Epidermal melanocyte (primary cell): ENCODE measurements at regions not wholly inside any gene's neighbourhood (a gene's known extent, or its start where the extent isn't known, plus 50 kb on each side); places are given as distances from the start of the nearest gene placed in this dataset.
"Not testable (repeated sequence)": the region's sequence is repeated elsewhere in the genome, so short reads cannot be mapped to it uniquely, and the experiment has no call there.

ENCODE experiments used
- DNase-seq: peaks from one replicate; pipeline ENCODE4 v3.0.0; 2011; ENCODE audit warnings: low spot score; ENCODE audit not compliant: insufficient read length

DNA sequence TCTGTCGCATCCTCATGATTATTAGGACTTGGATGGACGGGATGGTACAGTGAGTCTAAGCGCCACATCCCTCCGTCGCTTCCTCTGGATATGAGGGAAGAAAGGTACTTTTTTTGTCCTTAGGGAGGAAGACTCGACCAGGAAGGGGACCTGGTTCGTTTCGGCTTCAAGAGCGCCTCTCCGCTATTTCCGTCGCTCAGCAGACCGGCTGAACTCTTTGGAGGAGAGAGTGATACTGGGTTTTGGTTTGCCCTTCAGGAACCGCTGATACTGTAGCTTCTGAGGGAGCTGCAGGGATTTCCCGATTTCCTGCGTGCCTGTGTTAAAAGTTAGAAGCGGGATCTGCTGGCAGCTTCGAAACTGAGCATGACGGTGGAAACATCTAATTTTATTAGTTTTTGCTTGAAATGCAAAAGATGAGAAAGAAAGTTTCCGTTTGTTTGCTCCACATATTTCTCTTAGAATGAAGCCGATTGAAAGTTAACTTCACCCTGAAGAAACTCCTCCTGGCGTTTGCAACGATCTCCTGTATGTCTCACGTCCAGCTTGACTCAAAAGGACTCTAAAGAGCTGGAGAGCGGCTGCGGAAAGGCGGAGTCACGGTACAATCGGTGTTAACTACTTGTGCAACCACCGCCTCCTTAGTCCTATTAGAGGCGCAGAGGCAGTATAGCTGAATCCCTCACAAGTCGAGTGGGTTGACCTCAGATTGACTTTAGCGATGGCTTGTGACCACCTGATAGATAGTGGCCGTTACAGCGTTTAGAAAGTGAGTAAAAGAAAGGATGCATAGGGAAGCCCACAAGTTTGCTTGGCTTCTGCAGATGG, 129.4 kb downstream of the TRIM27 start:
- DNase-seq, result no peak

DNA sequence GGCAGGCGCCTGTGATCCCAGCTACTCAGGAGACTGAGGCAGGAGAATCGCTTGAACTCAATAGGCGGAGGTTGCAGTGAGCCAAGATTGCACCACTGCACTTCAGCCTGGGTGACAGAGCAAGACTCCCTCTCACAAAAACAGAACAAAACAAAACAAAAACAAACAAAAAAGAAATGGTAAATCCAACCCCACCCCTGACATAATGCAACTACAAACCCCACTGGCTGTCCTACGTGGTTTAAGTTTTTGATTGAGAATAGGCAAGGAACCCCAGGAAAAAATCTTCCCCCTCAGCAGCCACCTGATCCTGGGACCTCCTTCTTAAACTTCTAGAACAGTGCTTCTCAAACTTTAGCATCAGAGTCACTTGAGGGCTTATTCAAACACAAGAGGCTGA, 123.1 kb downstream of the TRIM27 start:
- DNase-seq, result not testable (repeated sequence)

- DNase-seq, result no peak
Measured at GRCh38 chr6:28802417-28803336, 121.1 kb downstream of the TRIM27 start.

DNA sequence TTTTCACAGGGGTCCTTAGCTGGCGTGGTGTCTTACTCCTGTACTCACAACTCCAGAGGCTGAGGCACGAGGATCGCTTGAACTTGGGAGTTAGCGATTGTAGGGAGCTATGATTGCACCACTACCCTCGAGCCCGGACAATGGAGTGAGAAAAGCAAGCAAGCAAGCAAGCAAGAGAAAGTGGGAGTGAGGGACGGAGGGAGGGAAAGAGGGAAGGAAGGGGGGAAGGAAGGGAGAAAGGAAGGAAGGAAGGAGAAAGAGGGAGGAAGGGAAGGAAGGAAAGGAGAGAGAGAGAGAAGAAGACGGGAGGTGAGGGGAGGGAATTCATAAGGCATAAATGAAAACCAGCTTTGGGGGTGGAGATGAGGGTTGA, 120.5 kb downstream of the TRIM27 start:
- DNase-seq, result no peak

- DNase-seq, result no peak
Measured at GRCh38 chr6:28807682-28808280, 116.0 kb downstream of the TRIM27 start.

DNA sequence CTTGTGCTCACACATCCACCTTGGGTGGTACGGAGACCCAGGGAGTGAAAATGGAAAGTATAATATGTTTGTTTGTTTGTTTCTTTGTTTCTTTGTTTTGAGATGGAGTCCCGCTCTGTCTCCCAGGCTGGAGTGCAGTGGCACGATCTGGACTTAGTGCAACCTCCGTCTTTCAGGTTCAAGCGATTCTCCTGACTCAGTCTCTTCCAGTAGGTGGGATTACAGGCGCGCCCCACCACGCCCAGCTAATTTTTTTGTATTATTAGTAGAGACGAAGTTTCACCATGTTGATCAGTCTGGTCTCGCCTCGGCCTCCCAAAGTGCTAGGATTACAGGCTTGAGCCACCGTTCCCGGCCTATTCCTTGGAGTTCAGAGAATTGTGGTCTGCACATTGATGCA, 115.4 kb downstream of the TRIM27 start:
- no peak for DNase-seq

DNA sequence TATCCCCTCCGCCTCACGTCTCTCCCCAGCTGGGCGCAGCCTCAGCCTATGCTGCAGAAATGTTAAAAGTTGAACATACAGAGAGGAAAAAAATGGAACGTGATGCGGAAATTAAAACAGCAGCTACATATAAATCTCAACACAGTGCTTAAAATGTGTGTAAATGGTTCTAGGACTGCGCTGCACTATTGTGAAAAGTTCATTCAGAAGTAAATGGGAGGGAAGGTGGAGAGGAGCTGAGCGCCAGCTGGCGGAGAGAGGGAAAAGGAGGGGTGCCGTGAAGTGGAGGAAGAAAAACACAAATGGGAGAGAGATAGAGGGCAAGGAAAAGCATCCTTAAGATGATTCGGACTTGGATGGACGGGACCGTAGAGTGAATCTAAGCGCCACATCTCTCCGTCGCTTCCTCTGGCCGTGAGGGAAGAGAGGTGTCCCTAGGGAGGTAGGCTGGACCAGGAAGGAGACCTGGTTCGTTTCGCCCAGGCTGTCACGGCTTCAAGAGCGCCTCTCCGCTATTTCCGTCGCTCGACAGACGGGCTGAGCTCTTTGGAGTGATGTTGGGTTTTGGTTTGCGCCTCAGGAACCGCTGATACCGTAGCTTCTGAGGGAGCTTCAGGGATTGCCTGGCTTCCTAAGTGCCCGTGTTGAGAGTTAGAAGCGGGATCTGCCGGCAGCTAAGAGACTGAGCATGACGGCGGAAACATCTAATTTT, 113.7 kb downstream of the TRIM27 start:
- DNase-seq, result no peak

GRCh38 chr6:28810659-28811053, 113.1 kb downstream of the TRIM27 start:
- no peak for DNase-seq

GRCh38 chr6:28811873-28812272, 111.9 kb downstream of the TRIM27 start:
- DNase-seq, result no peak

- DNase-seq, result no peak
Measured at GRCh38 chr6:28812778-28813569, 110.8 kb downstream of the TRIM27 start.

DNA sequence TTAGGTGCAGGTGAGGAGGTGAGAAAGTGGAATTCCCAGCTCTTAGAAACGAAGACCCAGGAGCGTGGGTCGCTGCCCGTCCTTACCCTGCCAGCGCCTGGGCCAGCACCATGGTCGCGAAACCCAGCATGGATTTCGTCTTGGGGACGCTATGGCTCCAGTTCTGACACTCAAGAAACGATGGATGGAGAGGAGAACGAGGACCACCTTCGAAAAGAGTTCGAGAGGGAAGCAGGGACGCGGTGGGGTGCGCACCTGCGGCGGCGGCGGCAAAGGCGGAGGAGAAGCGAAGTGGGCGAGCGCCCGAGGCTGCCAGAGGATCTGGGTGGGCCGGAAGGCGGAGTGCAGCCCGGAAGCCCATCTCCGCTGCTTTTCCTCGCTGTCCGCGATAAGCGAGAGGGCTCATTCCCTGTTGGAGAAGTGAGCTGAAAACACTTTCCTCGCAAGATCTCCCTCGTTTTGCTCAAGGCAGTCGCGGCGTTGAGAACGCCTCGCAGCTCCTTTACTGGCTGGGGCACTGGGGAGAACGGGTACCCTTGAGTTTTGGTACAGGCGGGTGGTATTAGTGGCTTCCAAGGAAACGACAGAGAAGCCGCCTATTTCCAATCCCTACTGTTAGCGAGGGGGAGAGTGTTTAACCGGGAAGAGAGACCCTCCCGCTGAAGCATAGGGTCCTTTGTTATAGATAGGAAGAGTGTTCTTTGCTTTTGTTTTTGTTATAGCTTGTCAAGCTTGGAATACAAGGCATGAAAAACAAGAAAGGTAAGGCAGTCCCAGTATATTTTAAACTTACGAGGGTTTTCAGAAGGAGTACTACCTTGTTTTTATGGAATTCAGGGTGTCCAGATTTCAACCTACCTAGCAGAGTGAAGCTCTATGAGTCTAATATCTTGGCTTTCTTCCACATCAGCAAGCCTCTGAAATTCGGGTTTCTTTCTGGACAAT, 109.5 kb downstream of the TRIM27 start:
- no peak for DNase-seq

- DNase-seq, result no peak
Measured at GRCh38 chr6:28816339-28816908, 107.4 kb downstream of the TRIM27 start.

- DNase-seq, result no peak
Measured at GRCh38 chr6:28816909-28817807, 106.6 kb downstream of the TRIM27 start.

DNA sequence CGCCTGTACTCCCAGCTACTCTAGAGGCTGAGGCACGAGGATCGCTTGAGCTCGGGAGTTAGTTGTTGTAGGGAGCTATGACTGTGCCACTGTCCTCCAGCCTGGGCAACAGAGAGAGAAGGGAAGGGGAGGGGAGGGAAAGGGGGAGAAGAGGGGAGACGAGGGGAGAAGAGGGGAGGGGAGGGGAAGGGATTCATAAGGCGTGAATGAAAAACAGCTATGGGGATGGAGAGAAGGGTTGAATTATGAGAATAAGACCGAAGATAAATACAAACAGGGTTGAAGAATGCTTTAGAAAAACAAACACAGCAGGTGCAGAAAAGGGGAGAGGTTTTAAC, 106.0 kb downstream of the TRIM27 start:
- DNase-seq, result no peak

DNA sequence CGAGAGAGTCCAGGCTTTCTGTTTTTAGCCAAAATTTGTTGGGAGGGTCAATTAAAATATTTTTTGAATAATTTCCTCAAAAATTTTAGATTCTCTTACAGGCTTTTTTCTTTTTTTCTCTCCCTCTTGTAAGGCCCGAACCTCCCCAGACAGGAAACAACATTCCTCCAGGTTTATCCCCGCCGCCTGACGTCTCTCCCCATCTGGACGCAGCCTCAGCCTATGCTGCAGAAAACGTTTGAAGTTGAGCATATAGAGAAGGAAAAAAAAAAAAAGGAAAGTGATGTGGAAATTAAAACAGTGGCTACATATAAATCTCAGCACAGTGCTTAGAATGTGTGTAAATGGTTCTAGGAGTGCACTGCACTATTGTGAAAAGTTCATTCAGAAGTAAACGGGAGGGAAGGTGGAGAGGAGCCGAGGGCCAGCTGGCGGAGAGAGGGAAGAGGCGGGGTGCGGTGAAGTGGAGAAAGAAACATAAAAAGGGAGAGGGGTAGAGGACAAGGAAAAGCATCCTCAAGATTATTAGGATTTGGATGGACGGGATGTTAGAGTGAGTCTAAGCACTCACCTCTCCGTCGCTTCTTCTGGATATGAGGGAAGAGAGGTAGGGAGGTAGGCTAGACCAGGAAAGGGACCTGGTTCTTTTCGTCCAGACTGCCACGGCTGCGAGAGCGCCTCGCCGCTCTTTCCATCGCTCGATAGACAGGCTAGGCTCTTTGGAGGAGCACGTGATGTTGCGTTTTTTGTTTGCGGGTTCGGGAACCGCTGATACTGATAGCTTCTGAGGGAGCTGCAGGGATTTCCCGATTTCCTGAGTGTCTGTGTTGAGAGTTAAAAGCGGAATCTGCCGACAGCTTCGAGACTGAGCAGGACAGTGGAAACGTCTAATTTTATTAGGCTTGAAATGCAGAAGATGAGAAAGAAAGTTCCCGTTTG, 98.7 kb downstream of the TRIM27 start:
- DNase-seq, result no peak

GRCh38 chr6:28825732-28826293, 98.0 kb downstream of the TRIM27 start:
- DNase-seq, result no peak

DNA sequence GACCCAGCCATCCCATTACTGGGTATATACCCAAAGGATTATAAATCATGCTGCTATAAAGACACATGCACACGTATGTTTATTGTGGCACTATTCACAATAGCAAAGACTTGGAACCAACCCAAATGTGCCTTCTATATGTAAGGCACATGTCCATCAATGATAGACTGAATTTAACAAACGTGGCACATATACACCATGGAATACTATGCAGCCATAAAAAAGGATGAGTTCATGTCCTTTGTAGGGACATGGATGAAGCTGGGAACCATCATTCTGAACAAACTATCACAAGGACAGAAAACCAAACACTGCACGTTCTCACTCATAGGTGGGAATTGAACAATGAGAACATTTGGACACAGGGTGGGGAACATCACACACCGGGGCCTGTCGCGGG, 92.1 kb downstream of the TRIM27 start:
- DNase-seq, result not testable (repeated sequence)
